ENCODE measurements at regions not wholly inside any gene's neighbourhood (a gene's known extent, or its start where the extent isn't known, plus 50 kb on each side); places are given as distances from the start of the nearest gene placed in this dataset.
"Not testable (repeated sequence)": the region's sequence is repeated elsewhere in the genome, so short reads cannot be mapped to it uniquely, and the experiment has no call there.

- not testable (repeated sequence) for TF ChIP-seq CTCF, POLR2A (IDR thresholded peaks at IDR 0.05)
Measured at GRCh38 chrX:18068045-18068444, 152.6 kb downstream of the BEND2 start.
